ENCODE measurements at regions not wholly inside any gene's neighbourhood (a gene's known extent, or its start where the extent isn't known, plus 50 kb on each side); places are given as distances from the start of the nearest gene placed in this dataset.
"Not testable (repeated sequence)": the region's sequence is repeated elsewhere in the genome, so short reads cannot be mapped to it uniquely, and the experiment has no call there.

GRCh38 chr5:163165277-163165676 is 272.1 kb upstream of the CCNG1 start:
- no peak for DNase-seq (ENCODE audit: low read depth)

DNA sequence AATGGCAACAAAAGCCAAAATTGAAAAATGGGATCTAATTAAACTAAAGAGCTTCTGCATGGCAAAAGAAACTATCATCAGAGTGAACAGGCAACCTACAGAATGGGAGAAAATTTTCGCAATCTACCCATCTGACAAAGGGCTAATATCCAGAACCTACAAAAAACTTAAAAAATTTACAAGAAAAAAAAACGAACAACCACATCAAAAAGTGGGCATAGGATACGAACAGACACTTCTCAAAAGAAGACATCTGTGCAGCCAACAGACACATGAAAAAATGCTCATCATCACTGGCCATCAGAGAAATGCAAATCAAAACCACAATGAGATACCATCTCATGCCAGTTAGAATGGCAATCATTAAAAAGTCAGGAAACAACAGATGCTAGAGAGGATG is 267.2 kb upstream of the CCNG1 start:
- not testable (repeated sequence) for DNase-seq (ENCODE audit: low read depth)

GRCh38 chr5:163172540-163173338 is 264.7 kb upstream of the CCNG1 start:
- no peak for DNase-seq (ENCODE audit: low read depth)

GRCh38 chr5:163177971-163178370 is 259.4 kb upstream of the CCNG1 start:
- no peak for DNase-seq (ENCODE audit: low read depth)

DNA sequence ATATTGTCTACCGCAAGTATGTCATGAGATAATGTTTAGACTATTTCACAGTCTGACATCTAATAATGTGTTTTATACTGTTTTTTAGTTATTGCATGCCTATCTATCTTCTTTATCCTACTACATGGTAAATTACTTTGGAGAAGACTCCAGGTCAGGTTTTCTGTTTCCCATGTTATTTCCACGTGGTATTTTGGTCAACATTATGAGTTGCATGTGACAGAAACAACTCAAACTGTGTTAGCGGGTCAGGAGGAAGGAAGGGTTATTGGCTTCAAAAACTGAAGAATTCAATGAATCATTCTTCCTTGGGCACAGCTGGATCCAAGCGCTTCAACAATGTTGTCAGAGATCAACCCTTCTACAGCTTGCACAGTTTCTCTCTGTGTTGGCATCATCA is 252.1 kb upstream of the CCNG1 start:
- DNase-seq (ENCODE audit: low read depth) = no peak

DNA sequence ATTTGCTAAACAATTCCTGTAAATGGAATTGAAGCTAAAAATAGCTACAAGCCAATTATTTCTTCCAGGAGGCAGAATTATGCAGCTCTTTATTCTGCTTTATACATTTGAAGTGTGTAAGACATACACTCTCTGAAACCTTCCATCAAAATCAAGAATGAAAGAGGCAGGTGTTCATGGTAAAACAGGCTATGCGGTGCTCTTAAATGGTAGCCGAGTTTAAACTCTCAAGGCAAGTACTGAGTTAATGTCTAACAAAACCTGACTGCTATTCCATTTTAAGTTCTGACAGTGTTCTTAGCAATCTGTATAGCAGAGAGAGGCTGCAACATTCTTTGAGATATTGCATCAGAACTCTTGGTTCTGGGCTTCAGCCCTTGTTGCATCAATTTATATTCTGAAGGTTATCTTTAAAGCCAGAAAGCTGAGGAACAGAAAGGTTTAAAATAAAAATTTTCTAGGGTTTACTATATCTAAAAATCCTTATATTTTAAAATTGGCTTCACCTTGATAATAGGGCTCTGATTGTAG is 248.3 kb upstream of the CCNG1 start:
- no peak for DNase-seq (ENCODE audit: low read depth)

DNA sequence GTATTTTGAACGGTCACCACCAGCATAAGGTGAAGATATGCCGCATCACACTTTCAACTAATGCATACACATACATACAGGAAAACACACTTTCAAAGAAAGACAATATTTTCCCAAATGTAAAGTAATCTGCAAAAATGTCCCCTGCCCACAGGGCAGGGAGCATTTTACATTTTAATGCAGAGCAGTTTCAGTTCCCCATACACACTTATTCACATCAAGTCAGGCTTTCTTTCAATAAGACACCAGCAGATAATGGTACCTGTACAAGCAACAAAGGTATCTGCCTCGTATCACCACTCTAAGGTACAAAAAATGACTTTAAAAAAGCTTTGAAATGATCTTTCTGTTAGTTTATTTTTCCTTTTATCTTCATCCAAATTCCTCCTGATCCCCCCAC is 247.1 kb upstream of the CCNG1 start:
- DNase-seq (ENCODE audit: low read depth) = no peak

- DNase-seq (ENCODE audit: low read depth) = no peak
Measured at GRCh38 chr5:163190784-163191183, 246.6 kb upstream of the CCNG1 start.

DNA sequence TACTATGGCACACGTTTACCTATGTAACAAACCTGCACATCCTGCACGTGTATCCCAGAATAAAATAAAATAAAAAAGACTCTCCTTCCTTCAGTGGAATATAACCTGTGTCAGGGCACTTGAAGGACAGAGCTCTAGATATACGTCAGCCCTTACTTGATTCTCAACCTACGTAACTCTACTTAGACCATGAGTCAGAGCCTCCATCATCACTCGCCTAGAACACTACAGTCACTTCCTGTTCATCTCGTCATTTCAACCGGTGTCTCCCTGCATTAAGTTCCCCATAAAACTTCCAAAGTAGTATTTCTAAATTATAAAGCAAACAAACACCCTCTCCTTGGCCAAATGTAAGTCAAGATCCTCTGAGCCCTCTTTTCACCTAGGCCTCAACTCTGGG is 243.5 kb upstream of the CCNG1 start:
- no peak for DNase-seq (ENCODE audit: low read depth)

DNA sequence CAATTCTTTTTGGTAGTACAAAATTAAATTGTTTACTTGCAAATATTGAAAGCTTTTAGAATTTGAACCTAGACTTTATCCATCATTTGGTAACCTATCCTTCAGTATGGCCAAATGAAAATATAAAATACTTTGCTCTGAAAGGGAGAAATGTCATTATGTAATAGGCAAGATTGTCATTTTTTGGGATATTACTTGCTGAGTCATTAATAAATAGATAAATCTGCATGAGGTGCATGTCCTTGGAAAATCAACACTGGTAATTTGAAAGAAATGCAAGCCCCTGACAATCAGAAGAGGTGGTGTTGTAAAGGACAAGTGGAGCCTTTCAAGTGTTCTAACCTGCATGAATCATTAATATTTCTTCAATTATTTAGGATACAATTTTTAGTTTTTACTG is 231.8 kb upstream of the CCNG1 start:
- DNase-seq (ENCODE audit: low read depth) = no peak

GRCh38 chr5:163221581-163221980 is 215.8 kb upstream of the CCNG1 start:
- DNase-seq (ENCODE audit: low read depth) = no peak

- no peak for DNase-seq (ENCODE audit: low read depth)
Measured at GRCh38 chr5:163222982-163223381, 214.4 kb upstream of the CCNG1 start.

GRCh38 chr5:163244445-163244987 is 192.9 kb upstream of the CCNG1 start:
- no peak for DNase-seq (ENCODE audit: low read depth)

DNA sequence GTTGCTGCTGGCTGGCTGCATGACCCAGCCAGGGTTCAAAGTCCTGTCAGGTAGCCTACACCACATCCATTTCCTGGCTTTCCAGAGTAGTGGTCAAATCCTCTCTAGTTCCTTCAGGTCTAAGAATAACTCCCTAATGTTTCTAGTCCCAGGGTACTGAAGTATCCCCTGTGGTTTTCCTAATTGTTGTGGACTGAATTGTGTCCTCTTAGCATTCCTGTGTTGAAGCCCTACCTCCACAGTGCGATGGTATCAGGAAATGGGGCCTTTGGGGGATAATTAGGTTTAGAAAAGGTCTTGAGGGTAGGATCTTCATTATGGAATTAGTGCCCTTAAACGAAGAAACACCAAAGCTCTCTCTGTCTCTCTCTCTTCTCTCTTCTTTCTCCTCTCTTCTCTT is 191.8 kb upstream of the CCNG1 start:
- DNase-seq (ENCODE audit: low read depth) = no peak

- DNase-seq (ENCODE audit: low read depth) = no peak
Measured at GRCh38 chr5:163248333-163248732, 189.1 kb upstream of the CCNG1 start.

GRCh38 chr5:163248871-163249270 is 188.5 kb upstream of the CCNG1 start:
- no peak for DNase-seq (ENCODE audit: low read depth)

DNA sequence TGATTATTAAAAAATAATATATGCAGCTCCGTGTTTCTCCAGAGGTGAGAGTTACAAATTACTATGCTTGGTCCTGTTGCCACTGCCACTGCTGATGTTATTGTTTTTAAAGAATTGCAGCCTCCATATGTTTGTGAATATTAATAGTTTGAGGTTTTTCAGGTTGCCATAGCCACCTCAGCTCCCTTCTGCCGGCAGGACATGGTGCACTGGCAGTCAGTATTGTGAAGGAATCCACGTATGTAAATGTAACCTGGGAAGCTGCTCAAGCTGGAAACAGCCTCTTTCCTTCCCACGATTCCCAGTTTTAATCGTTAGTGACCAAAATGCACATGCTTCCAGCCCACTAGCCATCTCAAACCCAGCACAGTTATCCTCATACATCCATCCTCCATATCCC is 184.4 kb upstream of the CCNG1 start:
- no peak for DNase-seq (ENCODE audit: low read depth)

- no peak for DNase-seq (ENCODE audit: low read depth)
Measured at GRCh38 chr5:163259495-163259894, 177.9 kb upstream of the CCNG1 start.

GRCh38 chr5:163260471-163260870 is 176.9 kb upstream of the CCNG1 start:
- no peak for DNase-seq (ENCODE audit: low read depth)

GRCh38 chr5:163260961-163261360 is 176.4 kb upstream of the CCNG1 start:
- DNase-seq (ENCODE audit: low read depth) = no peak

DNA sequence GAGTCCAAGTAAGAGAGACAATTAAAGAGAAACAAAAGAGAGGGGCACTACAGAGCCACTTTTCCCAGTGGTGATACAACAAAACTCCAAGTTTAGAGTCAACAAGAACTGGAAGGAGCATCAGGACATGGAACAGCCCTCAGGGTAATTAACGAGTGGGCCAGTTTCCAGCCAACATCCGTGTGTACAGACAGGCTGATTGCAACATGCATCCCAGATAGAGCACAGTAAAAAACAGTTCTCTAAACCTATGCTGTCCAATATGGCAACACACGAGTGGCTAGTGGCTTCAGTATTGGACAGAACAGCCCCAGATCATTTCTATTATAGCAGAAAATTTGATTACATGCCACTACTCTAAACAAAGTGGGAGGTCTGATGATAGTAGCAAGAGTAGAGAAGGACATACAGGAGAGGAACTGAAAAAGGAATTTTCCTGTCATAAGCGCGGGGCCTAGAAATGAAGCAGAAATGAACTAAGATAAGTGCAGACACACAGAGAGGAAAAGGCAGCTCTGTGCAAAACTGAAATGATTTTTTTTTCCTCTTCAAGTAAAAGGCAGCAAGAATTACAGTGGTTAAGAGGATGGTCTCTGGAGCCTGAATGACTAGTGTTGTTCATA is 175.6 kb upstream of the CCNG1 start:
- no peak for DNase-seq (ENCODE audit: low read depth)

GRCh38 chr5:163266249-163266648 is 171.1 kb upstream of the CCNG1 start:
- DNase-seq (ENCODE audit: low read depth) = not testable (repeated sequence)

DNA sequence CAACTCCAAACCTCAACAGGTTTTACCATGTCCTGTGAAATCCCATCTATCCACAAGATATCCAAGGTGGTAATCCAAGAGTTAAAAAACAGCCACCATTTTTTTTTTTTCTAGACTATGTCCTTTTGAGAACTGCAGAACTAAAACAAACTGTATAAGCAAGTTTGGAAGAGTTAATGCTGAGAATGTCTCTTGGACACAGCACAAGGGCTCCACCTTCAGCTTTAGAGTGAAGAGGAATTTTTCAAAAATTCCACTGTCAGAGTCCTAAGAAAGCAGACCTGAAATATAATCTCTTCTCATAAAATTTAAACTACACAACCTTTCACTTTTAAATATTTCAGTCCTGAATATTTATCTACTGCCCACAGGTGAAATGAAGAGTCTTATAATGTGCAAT is 167.8 kb upstream of the CCNG1 start:
- DNase-seq (ENCODE audit: low read depth) = no peak

All from T follicular helper cell (primary cell).